Type B pancreatic cell (in vitro differentiated cells): ENCODE measurements at regions not wholly inside any gene's neighbourhood (a gene's known extent, or its start where the extent isn't known, plus 50 kb on each side); places are given as distances from the start of the nearest gene placed in this dataset.

ENCODE experiments used
- DNase-seq: peaks from one replicate; pipeline ENCODE4 v3.0.0; 2021; ENCODE audit warnings: mixed read lengths; ENCODE audit not compliant: unreplicated experiment; ENCODE audit errors: extremely low spot score
- H3K27ac Mint-ChIP-seq: 2 replicates; pipeline ENCODE4 v1.8.0; 2021; ENCODE audit warnings: mild to moderate bottlenecking, mixed read lengths
- H3K27me3 Mint-ChIP-seq: 2 replicates; pipeline ENCODE4 v1.8.0; 2021; ENCODE audit warnings: mixed read lengths
- H3K36me3 Mint-ChIP-seq: 2 replicates; pipeline ENCODE4 v1.8.0; 2021; ENCODE audit warnings: mixed read lengths
- H3K4me1 Mint-ChIP-seq: one replicate; pipeline ENCODE4 v1.8.0; 2021; ENCODE audit warnings: mixed read lengths; ENCODE audit not compliant: unreplicated experiment
- H3K4me3 Mint-ChIP-seq: 2 replicates; pipeline ENCODE4 v1.8.0; 2021; ENCODE audit warnings: mild to moderate bottlenecking, mixed read lengths
- H3K9me3 Mint-ChIP-seq: 2 replicates; pipeline ENCODE4 v1.8.0; 2021; ENCODE audit warnings: mixed read lengths
- TF ChIP-seq, protein P1 (sequence below): fragments of 200-600 bp; sonication (generic); conservative IDR thresholded peaks from 2 replicates; pipeline ENCODE4 v1.5.0; 2021; ENCODE audit warnings: antibody characterized with exemption, mild to moderate bottlenecking

DNA sequence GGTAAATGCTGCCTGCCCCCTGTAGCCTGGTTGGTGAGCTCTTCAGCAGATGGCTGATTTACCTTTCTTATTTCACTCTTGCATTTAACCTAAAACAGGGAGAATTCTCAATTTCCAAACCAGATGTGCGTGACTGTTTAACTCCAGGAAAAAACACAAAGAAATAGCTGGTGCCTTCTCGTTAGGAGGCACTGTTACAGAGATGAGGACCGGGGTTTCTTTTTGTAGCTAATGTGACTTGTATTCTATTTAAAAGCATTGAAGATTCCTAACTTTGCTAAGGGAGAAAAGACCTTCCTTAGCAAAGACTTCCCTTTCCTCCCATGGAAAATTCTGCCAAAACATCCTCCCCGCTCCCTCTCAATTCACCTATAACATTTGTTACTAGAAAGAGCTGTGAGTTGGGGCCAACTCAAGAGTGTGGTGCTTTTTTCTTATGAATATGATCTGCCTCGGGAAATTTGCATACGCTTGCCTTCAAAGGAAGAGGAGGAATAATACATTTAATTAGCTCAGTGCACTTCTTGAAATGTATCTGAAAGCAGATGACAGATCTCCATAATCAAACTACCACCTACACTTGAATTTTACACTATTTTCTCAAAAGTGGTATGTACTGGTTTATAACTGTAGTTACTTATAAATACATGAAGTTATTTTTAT lies 102.0 kb upstream of the ARID2 start:
- no peak overlapping the region for H3K27ac Mint-ChIP-seq
- peaks cover 10% of the 10 kb centered on the region for H3K27me3 Mint-ChIP-seq
- peaks cover 9% of the 10 kb centered on the region for H3K4me1 Mint-ChIP-seq
- no peaks in the 10 kb centered on the region for H3K36me3 Mint-ChIP-seq
- H3K4me3 Mint-ChIP-seq = no peak overlapping the region
- TF ChIP-seq, protein P1, sequence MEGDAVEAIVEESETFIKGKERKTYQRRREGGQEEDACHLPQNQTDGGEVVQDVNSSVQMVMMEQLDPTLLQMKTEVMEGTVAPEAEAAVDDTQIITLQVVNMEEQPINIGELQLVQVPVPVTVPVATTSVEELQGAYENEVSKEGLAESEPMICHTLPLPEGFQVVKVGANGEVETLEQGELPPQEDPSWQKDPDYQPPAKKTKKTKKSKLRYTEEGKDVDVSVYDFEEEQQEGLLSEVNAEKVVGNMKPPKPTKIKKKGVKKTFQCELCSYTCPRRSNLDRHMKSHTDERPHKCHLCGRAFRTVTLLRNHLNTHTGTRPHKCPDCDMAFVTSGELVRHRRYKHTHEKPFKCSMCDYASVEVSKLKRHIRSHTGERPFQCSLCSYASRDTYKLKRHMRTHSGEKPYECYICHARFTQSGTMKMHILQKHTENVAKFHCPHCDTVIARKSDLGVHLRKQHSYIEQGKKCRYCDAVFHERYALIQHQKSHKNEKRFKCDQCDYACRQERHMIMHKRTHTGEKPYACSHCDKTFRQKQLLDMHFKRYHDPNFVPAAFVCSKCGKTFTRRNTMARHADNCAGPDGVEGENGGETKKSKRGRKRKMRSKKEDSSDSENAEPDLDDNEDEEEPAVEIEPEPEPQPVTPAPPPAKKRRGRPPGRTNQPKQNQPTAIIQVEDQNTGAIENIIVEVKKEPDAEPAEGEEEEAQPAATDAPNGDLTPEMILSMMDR = no peak
- H3K9me3 Mint-ChIP-seq = no peaks in the 10 kb centered on the region
- no peak for DNase-seq

DNA sequence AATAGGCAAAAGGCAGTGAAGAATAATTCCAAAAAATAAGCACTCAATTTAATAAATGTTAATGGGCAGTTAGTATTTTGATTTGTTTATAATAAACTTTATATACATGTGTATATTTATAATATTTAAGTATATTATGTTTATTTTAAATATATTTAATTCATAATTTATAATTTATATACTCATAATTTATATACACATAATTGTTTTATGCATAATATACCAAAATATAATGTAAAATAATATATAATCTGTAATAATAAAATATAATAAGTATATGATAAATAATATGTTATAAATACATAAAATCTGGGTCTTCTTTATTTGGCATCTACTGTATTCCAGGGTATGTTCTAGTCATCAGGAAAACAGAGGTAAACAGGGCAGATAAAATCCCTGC lies 100.2 kb upstream of the ARID2 start:
- H3K4me3 Mint-ChIP-seq = no peak overlapping the region
- no peaks in the 10 kb centered on the region for H3K9me3 Mint-ChIP-seq
- H3K27ac Mint-ChIP-seq = no peak overlapping the region
- DNase-seq = no peak
- H3K4me1 Mint-ChIP-seq = peaks cover 9% of the 10 kb centered on the region
- TF ChIP-seq, protein P1 = no peak
- peaks cover 7% of the 10 kb centered on the region for H3K27me3 Mint-ChIP-seq
- no peaks in the 10 kb centered on the region for H3K36me3 Mint-ChIP-seq

DNA sequence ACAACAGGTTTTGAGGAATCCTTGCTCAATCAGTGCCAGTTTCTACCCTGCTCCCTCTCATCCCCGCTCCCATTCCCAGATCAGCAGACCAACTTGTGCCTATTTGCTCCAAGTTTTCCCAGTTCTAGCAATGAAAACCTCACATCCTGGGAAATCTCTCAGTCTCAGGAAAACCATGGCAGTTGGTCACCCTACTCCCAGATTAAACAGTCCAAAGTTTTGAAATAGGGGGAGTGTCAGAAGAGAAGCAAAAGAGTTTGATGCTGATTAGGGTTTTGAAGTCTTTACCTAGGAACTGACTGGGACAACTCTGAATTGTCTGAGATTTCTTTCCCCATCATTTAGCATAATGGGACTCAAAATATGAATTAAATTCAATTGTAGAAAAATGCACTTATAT lies 95.8 kb upstream of the ARID2 start:
- Mint-ChIP-seq H3K4me1 (no peaks in the 10 kb centered on the region), H3K27me3 (peaks cover 4% of the 10 kb centered on the region), H3K9me3 (no peaks in the 10 kb centered on the region), H3K36me3 (no peaks in the 10 kb centered on the region), H3K27ac (no peak overlapping the region), H3K4me3 (no peak overlapping the region)
- TF ChIP-seq, protein P1 = no peak
- no peak for DNase-seq

DNA sequence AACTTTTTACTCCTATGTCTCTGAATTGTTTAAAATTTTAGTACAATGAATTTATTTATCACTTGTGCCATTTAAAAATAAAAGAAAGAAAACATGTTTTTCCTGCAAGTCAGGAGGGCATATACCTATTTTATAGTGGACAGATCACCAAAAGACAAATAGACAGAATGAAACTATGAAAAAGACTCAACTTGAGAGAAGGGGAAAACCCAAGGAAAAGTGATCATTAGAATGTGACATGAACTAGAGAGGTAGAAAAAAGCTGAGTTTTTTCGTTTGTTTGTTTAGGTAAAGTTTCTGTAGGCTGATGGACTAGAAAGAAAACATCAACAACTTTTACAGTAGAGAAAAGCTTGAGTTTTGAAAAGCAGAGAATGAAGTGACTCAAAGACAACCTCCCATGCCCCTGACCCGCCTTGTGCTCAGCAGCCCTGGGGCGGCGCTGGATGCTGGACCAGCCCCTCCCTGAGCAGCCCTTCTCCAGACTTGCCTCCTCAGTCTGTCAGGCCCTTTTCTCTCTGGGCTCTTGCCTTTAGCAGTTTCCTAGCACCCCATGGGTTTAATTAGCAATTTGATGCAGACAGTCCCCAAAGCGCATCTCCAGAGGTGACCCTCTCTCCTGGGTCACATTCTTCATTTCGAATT lies 95.1 kb upstream of the ARID2 start:
- H3K4me1 Mint-ChIP-seq = no peaks in the 10 kb centered on the region
- H3K27me3 Mint-ChIP-seq = peaks cover 4% of the 10 kb centered on the region
- TF ChIP-seq, protein P1 = no peak
- H3K36me3 Mint-ChIP-seq = no peaks in the 10 kb centered on the region
- no peak overlapping the region for H3K4me3 Mint-ChIP-seq
- no peak for DNase-seq
- no peak overlapping the region for H3K27ac Mint-ChIP-seq
- H3K9me3 Mint-ChIP-seq = no peaks in the 10 kb centered on the region

DNA sequence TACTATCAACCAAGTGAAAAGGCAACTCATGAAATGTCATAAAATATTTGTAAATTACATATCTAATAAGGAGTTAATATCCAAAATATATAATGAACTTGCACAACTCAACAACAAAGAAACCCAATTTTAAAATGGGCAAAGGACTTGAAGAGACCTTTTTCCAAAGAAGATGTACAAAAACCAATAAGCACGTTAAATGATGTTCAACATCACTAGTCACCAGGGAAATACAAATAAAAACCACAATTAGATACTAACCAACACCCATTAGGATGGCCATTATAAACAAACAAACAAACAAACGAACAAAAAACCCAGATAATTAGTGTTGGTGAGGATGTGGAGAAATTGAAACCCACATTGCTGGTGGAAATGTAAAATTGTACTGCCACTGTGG lies 92.3 kb upstream of the ARID2 start:
- no peak overlapping the region for H3K27ac Mint-ChIP-seq
- no peak overlapping the region for H3K4me3 Mint-ChIP-seq
- DNase-seq = no peak
- TF ChIP-seq, protein P1 = no peak
- no peaks in the 10 kb centered on the region for H3K9me3 Mint-ChIP-seq
- no peaks in the 10 kb centered on the region for H3K36me3 Mint-ChIP-seq
- no peaks in the 10 kb centered on the region for H3K4me1 Mint-ChIP-seq
- H3K27me3 Mint-ChIP-seq = no peaks in the 10 kb centered on the region
